Loucy (cell line): ENCODE measurements at regions not wholly inside any gene's neighbourhood (a gene's known extent, or its start where the extent isn't known, plus 50 kb on each side); places are given as distances from the start of the nearest gene placed in this dataset.

Experiments used
- H2AFZ ChIP-seq: fragments of 200-600 bp; sonication (generic); 2 replicates; pipeline ENCODE4 v1.6.0; 2016; ENCODE audit warnings: antibody characterized with exemption, mild to moderate bottlenecking, low read length, moderate library complexity
- H3F3A ChIP-seq: fragments of 200-600 bp; 2 replicates; pipeline ENCODE4 v1.6.0; 2016; ENCODE audit warnings: antibody characterized with exemption, low read depth, mild to moderate bottlenecking
- H3K27me3 ChIP-seq: fragments of 200-600 bp; sonication (generic); 2 replicates; pipeline ENCODE4 v1.6.1; 2014; ENCODE audit warnings: low read length, mild to moderate bottlenecking; ENCODE audit not compliant: insufficient read depth, poor library complexity, severe bottlenecking
- H3K36me3 ChIP-seq: fragments of 200-600 bp; sonication (generic); 2 replicates; pipeline ENCODE4 v1.6.1; 2016; ENCODE audit warnings: low read length; ENCODE audit not compliant: insufficient read depth
- H3K4me1 ChIP-seq: fragments of 200-600 bp; sonication (generic); 2 replicates; pipeline ENCODE4 v1.5.1; 2014; ENCODE audit warnings: low read length, mild to moderate bottlenecking; ENCODE audit not compliant: insufficient read depth, poor library complexity, severe bottlenecking
- H3K4me2 ChIP-seq: fragments of 200-600 bp; sonication (generic); 2 replicates; pipeline ENCODE4 v1.6.0; 2014; ENCODE audit warnings: antibody characterized with exemption, low read length, low read depth, mild to moderate bottlenecking; ENCODE audit not compliant: poor library complexity, severe bottlenecking
- H3K4me3 ChIP-seq: fragments of 200-600 bp; sonication (generic); 2 replicates; pipeline ENCODE4 v1.5.1; 2014; ENCODE audit warnings: low read length, mild to moderate bottlenecking, mixed read lengths; ENCODE audit not compliant: poor library complexity, severe bottlenecking
- H3K79me2 ChIP-seq: fragments of 200-600 bp; sonication (generic); 2 replicates; pipeline ENCODE4 v1.6.1; 2014; ENCODE audit warnings: low read length; ENCODE audit not compliant: insufficient read depth
- H3K9ac ChIP-seq: fragments of 200-600 bp; sonication (generic); 2 replicates; pipeline ENCODE4 v1.6.0; 2014; ENCODE audit warnings: mild to moderate bottlenecking, low read depth, low read length, moderate library complexity; ENCODE audit not compliant: poor library complexity, severe bottlenecking
- H3K9me2 ChIP-seq: fragments of 200-600 bp; sonication (generic); replicated peaks from 2 replicates; pipeline ENCODE4 v1.6.1; 2016; ENCODE audit warnings: low read depth, low read length, mixed read lengths
- H3K9me3 ChIP-seq: fragments of 200-600 bp; sonication (generic); 2 replicates; pipeline ENCODE4 v1.6.1; 2014; ENCODE audit warnings: mild to moderate bottlenecking, antibody characterized with exemption, low read length, low read depth; ENCODE audit not compliant: insufficient read depth
- H4K20me1 ChIP-seq: fragments of 200-600 bp; sonication (generic); 2 replicates; pipeline ENCODE4 v1.6.0; 2014; ENCODE audit warnings: antibody characterized with exemption, low read length, mild to moderate bottlenecking; ENCODE audit not compliant: insufficient read depth, poor library complexity, severe bottlenecking
- CTCF ChIP-seq: fragments of 200-600 bp; sonication (generic); conservative IDR thresholded peaks from 2 replicates; pipeline ENCODE4 v1.5.1; 2014; ENCODE audit warnings: mild to moderate bottlenecking, antibody characterized with exemption, low read length
- EZH2phosphoT487 ChIP-seq: fragments of 200-600 bp; IDR thresholded peaks from 2 replicates; pipeline ENCODE4 v1.6.1; 2018; ENCODE audit warnings: antibody characterized with exemption, mild to moderate bottlenecking, moderate library complexity, borderline replicate concordance

GRCh38 chr3:17910922-17911321, 168.5 kb upstream of the TBC1D5 start:
- peak overlapping the region; percentile 20; the same call in 1 of the 2 replicates for H2AFZ ChIP-seq
- H3K36me3 ChIP-seq, result no peaks in the 10 kb centered on the region
- H3K4me1 ChIP-seq, result peaks cover 81% of the 10 kb centered on the region
- H3K4me2 ChIP-seq, result no peak overlapping the region
- no peak overlapping the region for H3K4me3 ChIP-seq
- no peaks in the 10 kb centered on the region for H4K20me1 ChIP-seq
- H3K79me2 ChIP-seq, result no peaks in the 10 kb centered on the region
- no peaks in the 10 kb centered on the region for H3K9me2 ChIP-seq
- H3K9me3 ChIP-seq, result no peaks in the 10 kb centered on the region
- H3F3A ChIP-seq, result no peaks in the 10 kb centered on the region
- no peaks in the 10 kb centered on the region for H3K27me3 ChIP-seq
- H3K9ac ChIP-seq, result peak overlapping the region; percentile 6
- TF ChIP-seq EZH2phosphoT487 (no peak), CTCF (no peak)

- H3K36me3 ChIP-seq, result no peaks in the 10 kb centered on the region
- no peaks in the 10 kb centered on the region for H3F3A ChIP-seq
- no peaks in the 10 kb centered on the region for H3K9me3 ChIP-seq
- peak overlapping the region; percentile 40 for H3K9ac ChIP-seq
- H3K4me2 ChIP-seq, result no peak overlapping the region
- peaks cover 87% of the 10 kb centered on the region for H3K4me1 ChIP-seq
- H3K9me2 ChIP-seq, result no peaks in the 10 kb centered on the region
- no peaks in the 10 kb centered on the region for H4K20me1 ChIP-seq
- no peaks in the 10 kb centered on the region for H3K27me3 ChIP-seq
- H3K4me3 ChIP-seq, result no peak overlapping the region
- H2AFZ ChIP-seq, result peak overlapping the region; percentile 18; the same call in 1 of the 2 replicates
- H3K79me2 ChIP-seq, result no peaks in the 10 kb centered on the region
- no peak for TF ChIP-seq EZH2phosphoT487
- TF ChIP-seq CTCF, result no peak
Measured at GRCh38 chr3:17909714-17910113, 167.3 kb upstream of the TBC1D5 start.

GRCh38 chr3:17908399-17909191, 166.2 kb upstream of the TBC1D5 start:
- Histone ChIP-seq H3K9me2 (no peaks in the 10 kb centered on the region), H3K4me2 (no peak overlapping the region), H3K4me1 (peaks cover 86% of the 10 kb centered on the region), H2AFZ (peak overlapping the region; percentile 18; the same call in 1 of the 2 replicates), H3F3A (no peaks in the 10 kb centered on the region), H4K20me1 (no peaks in the 10 kb centered on the region), H3K36me3 (no peaks in the 10 kb centered on the region), H3K79me2 (no peaks in the 10 kb centered on the region), H3K4me3 (no peak overlapping the region), H3K9ac (peak overlapping the region; percentile 40), H3K27me3 (no peaks in the 10 kb centered on the region), H3K9me3 (no peaks in the 10 kb centered on the region)
- TF ChIP-seq EZH2phosphoT487, result no peak
- TF ChIP-seq CTCF, result no peak
